ENCODE measurements at regions not wholly inside any gene's neighbourhood (a gene's known extent, or its start where the extent isn't known, plus 50 kb on each side); places are given as distances from the start of the nearest gene placed in this dataset.
"Not testable (repeated sequence)": the region's sequence is repeated elsewhere in the genome, so short reads cannot be mapped to it uniquely, and the experiment has no call there.

GRCh38 chr13:52565324-52565723, 76.9 kb upstream of the HNRNPA1L2 start:
- not testable (repeated sequence) for DNase-seq

GRCh38 chr13:52569904-52570602, 72.2 kb upstream of the HNRNPA1L2 start:
- DNase-seq, result peak in 1 of 6 experiments; percentile 1

DNA sequence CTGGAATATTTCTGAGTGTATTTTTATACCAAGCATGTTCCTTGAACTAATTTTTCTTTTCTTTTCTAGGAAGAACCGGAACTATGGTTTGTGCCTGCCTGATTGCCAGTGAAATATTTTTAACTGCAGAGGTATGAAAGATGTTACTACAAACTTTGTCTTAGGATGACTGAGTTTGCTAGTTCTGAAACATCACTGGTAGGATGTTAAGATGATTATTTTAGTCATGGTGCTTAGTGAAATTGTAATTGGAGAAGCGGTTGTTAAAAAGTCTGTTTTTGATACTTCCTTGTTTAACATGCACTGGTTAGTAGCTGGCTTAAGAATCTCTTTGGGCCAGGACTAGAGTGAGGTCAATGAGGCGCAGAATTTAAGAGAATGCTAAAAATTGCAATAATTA, 71.1 kb upstream of the HNRNPA1L2 start:
- not testable (repeated sequence) for DNase-seq

DNA sequence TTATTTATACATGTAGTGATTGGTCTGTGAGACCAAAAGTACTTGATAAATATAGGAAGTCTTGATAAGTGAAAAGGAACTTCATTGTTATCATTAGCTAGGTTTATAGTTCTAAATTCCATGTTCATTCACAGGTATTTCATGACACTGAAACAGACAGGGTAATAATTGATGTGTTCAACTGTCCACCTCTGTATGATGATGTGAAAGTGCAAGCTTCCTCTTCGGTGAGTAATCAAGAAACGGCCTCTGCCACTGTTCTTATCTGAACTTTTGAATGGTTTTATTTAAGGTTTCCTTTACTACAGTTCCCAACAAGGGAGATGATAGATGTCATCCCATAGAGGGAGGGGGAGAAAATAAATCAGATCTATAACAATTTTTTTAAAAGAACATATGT, 59.3 kb upstream of the HNRNPA1L2 start:
- DNase-seq, result not testable (repeated sequence)
